Right kidney (tissue), 1 donor: ENCODE measurements at regions not wholly inside any gene's neighbourhood (a gene's known extent, or its start where the extent isn't known, plus 50 kb on each side); places are given as distances from the start of the nearest gene placed in this dataset.

Experiments
- DNase-seq: peaks from one replicate; pipeline ENCODE4 v3.0.0-alpha.2; 2016

DNA sequence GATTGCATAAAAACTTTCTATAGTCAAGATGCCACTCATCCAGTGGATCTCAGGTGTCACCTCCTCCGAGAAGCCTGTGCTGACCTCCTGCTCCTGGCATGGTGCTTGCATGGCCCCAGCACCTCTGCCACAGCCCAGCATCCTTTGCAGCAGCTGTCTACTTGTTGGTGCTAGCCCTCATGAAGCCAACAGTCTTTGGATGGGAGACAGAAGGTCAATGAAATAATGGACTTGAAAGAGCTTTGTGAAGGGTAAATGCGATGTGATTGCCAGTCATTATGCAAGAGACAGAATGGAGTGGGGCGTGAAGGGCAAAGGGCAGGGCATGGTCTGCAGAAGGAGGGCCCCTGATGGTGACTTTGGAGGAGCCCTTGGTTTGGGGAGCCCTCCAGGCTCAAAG is 63.0 kb upstream of the CLMN start:
- DNase-seq: no peak

DNA sequence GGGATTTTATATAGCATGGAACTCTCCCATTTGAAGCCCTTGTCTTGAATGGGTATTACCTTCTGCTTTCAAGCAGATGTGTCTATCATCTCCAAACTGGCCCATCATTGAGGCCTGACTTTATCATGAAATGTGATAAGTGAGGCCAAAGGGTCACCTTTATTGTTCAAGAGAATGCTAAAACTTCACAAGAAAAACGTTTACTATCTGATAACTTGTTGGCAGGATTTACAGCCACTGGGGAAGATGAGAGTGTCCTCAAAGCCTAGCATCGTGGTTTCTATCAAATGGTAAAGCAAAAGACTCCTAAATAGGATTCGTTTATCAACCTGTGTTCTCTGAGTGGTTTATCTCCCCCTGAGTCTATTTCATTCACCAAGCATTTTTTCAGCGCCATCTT is 62.0 kb upstream of the CLMN start:
- no peak for DNase-seq

DNA sequence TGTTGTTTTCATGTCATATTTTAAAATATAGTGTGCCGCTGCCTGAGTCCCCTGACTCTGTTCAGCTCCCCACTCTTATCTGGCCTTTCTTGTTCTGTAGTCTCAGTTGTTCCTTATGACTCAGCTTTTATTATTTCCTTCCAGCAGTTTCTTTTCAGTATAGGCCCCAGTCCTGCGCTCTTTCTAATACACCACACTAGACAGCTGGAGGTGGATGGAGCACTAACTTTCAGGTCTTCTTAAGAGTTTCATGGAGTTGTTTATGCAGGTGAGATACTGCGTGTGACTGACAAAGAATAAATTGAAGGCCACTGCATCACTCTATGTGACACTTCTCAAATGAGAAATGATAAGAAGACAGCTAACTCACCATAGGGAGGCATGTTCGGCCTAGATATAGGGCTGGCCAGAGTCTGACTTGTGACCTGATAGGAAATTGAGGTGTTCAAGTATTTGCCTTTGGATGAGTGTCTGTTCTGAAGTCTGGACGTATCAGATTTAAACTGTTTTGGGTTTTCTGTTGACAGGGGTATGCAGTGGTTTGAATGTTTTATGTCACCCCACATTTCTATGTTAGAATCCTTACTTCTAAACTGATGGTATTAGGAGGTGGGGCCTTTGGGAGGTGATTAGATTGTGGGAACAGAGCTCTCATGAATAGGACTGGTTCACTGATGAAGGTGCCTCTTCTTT is 60.8 kb upstream of the CLMN start:
- no peak for DNase-seq

DNA sequence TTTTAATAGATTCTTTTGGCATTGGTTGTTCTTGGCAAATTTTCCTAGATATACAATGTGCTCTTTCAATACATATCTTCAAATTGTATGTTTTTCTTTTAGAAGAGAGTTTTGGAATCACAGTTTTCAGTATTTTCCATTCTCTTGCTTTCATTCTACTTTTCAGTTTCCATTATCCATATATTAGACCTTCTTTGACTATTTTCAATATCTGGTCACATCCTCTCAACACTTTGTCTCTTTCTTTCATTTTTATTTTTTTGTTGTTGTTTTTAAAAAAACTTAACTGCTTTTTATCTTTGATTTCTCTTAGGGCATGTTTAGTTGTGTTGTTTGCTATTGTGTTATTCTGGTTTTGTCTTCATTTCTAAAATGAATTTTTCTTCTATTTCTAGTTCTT is 59.9 kb upstream of the CLMN start:
- DNase-seq: no peak

DNA sequence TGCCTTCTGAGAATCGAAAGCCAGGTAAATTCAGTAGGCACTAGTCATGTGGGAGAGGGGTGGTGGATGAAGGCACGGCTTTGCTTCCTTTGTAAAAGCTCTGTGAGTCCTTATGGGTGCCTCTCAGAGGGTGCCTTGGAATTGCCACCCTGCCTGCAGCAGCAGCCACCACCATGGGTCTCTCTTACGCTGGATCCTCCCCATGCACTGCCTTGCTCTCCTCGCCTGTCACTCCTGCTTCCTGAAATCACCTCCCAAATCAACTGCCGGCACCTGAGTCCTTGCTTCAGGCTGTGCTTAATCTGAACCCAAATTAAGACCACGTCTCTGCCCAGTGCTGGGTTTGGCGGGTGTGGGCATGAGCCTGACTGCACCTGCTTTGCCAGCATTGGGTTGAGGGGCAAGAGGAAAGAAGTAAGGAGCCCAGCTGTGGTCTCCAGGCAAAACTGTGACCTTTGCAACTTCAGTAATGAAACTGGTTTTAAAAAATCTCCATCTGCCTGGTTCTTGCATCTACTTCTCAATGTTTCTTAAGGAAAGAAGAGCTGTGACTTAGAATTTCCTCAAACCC is 55.9 kb upstream of the CLMN start:
- DNase-seq: no peak

- no peak for DNase-seq
Observed at GRCh38 chr14:95374239-95374997, 54.7 kb upstream of the CLMN start.

DNA sequence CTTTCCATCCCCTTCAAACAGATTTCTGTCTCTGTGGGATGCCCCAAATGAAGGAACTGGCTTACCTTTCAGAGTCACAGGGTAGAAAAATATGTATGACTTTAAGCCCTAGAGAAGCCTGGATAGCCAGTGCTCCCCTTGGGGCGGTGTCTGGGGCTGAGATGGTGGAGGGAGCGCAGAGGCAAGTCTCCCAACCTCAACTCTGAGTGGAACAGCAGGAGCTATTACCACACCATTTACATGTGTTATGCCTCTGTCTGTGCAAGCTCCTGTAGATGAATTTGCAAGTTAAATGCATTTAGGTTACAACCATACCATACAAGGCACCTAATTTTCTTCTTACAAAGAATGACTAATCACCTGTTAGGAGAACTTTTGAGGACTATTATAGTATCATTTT is 50.4 kb upstream of the CLMN start:
- no peak for DNase-seq
